ENCODE measurements at regions not wholly inside any gene's neighbourhood (a gene's known extent, or its start where the extent isn't known, plus 50 kb on each side); places are given as distances from the start of the nearest gene placed in this dataset.

DNA sequence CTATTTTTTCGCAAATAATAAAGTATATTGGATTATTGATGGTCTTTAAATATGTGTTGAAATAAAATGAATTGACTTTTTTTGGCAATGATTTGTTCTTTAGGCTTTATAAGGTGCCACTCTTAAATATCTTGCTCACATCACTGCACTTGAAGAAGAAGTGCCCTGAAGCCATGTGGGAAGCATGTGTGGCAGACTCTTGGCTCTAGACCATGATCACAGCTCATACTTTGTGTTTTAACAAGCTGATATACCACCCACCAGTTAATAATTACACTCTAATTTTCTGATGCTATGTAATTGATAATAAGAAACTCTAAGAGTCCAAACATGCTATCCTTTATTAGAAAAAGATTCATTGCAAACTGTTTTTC lies 52.1 kb upstream of the TGFBR2 start (continued):
- no peak for TF ChIP-seq BRCA1 (IDR thresholded peaks at IDR 0.05; ENCODE audit: low read depth, low read length)
- no peak for TF ChIP-seq SIN3A (conservative IDR thresholded peaks at IDR 0.05 in 1 of 2, IDR thresholded peaks at IDR 0.05 in 1 of 2; ENCODE audit: low read depth in 1 of 2, low read length in 2 of 2)
